ENCODE measurements at regions not wholly inside any gene's neighbourhood (a gene's known extent, or its start where the extent isn't known, plus 50 kb on each side); places are given as distances from the start of the nearest gene placed in this dataset.

- in situ Hi-C loops (cut with MboI), result no loop called here
- Histone ChIP-seq H3K4me3 (no peak overlapping the region), H3K9me2 (ENCODE audit: insufficient read depth) (no peaks in the 10 kb centered on the region), H3K4me2 (ENCODE audit: unreplicated experiment) (no peak overlapping the region), H3F3A (ENCODE audit: insufficient read depth) (no peaks in the 10 kb centered on the region), H3K9ac (no peak overlapping the region), H4K20me1 (ENCODE audit: insufficient read depth) (no peaks in the 10 kb centered on the region), H2AFZ (no peak overlapping the region), H3K9me3 (ENCODE audit: low read depth) (no peaks in the 10 kb centered on the region), H3K36me3 (ENCODE audit: low read depth) (no peaks in the 10 kb centered on the region), H3K27ac (no peak overlapping the region), H3K79me2 (ENCODE audit: insufficient read depth) (no peaks in the 10 kb centered on the region), H3K4me1 (ENCODE audit: insufficient read depth) (no peaks in the 10 kb centered on the region), H3K27me3 (replicated peaks; ENCODE audit: insufficient read depth) (no peaks in the 10 kb centered on the region)
- no peak for DNase-seq
- no peak for TF ChIP-seq EZH2phosphoT487 (IDR thresholded peaks at IDR 0.05; ENCODE audit: insufficient read depth, low read depth)
- 46 to 49% methylated on average over 4 of the region's 4 CpGs for WGBS, 2 experiments (ENCODE audit: low coverage in 1 of 2, low lambda C conversion rate in 2 of 2, missing lambda C conversion rate in 2 of 2)
Observed at GRCh38 chr15:95953032-95953431, 377.5 kb upstream of the NR2F2 start.

GRCh38 chr15:95957861-95958260 lies 372.6 kb upstream of the NR2F2 start:
- Histone ChIP-seq H3F3A (ENCODE audit: insufficient read depth) (no peaks in the 10 kb centered on the region), H3K27me3 (replicated peaks; ENCODE audit: insufficient read depth) (no peaks in the 10 kb centered on the region), H3K27ac (no peak overlapping the region), H3K9me2 (ENCODE audit: insufficient read depth) (no peaks in the 10 kb centered on the region), H3K4me1 (ENCODE audit: insufficient read depth) (no peaks in the 10 kb centered on the region), H3K36me3 (ENCODE audit: low read depth) (no peaks in the 10 kb centered on the region), H3K9ac (no peak overlapping the region), H3K4me2 (ENCODE audit: unreplicated experiment) (no peak overlapping the region), H2AFZ (no peak overlapping the region), H3K4me3 (no peak overlapping the region), H3K9me3 (ENCODE audit: low read depth) (no peaks in the 10 kb centered on the region), H4K20me1 (ENCODE audit: insufficient read depth) (no peaks in the 10 kb centered on the region), H3K79me2 (ENCODE audit: insufficient read depth) (no peaks in the 10 kb centered on the region)
- DNase-seq, result no peak
- TF ChIP-seq EZH2 (IDR thresholded peaks at IDR 0.05; ENCODE audit: insufficient read depth, poor library complexity, severe bottlenecking), result no peak
- TF ChIP-seq EZH2phosphoT487 (IDR thresholded peaks at IDR 0.05; ENCODE audit: insufficient read depth, low read depth), result no peak
- 20 to 27% methylated on average over 7 of the region's 7 CpGs for WGBS, 2 experiments (ENCODE audit: low coverage in 1 of 2, low lambda C conversion rate in 2 of 2, missing lambda C conversion rate in 2 of 2)
- in situ Hi-C loops (cut with MboI), result no loop called here

- no peaks in the 10 kb centered on the region for H3K27me3 ChIP-seq (replicated peaks; ENCODE audit: insufficient read depth)
- no peak overlapping the region for H2AFZ ChIP-seq
- H3K9me3 ChIP-seq (ENCODE audit: low read depth), result no peaks in the 10 kb centered on the region
- no peak overlapping the region for H3K4me3 ChIP-seq
- no peaks in the 10 kb centered on the region for H3F3A ChIP-seq (ENCODE audit: insufficient read depth)
- no peaks in the 10 kb centered on the region for H4K20me1 ChIP-seq (ENCODE audit: insufficient read depth)
- no peaks in the 10 kb centered on the region for H3K9me2 ChIP-seq (ENCODE audit: insufficient read depth)
- DNase-seq, result no peak
- in situ Hi-C loops (cut with MboI), result no loop called here
- no peaks in the 10 kb centered on the region for H3K79me2 ChIP-seq (ENCODE audit: insufficient read depth)
- no peaks in the 10 kb centered on the region for H3K36me3 ChIP-seq (ENCODE audit: low read depth)
- no peaks in the 10 kb centered on the region for H3K4me1 ChIP-seq (ENCODE audit: insufficient read depth)
- H3K27ac ChIP-seq, result no peak overlapping the region
- no peak overlapping the region for H3K4me2 ChIP-seq (ENCODE audit: unreplicated experiment)
- WGBS, 2 experiments (ENCODE audit: low coverage in 1 of 2, low lambda C conversion rate in 2 of 2, missing lambda C conversion rate in 2 of 2), result 16 to 18% methylated on average over 5 of the region's 5 CpGs
- TF ChIP-seq EZH2phosphoT487 (IDR thresholded peaks at IDR 0.05; ENCODE audit: insufficient read depth, low read depth), result no peak
- TF ChIP-seq EZH2 (IDR thresholded peaks at IDR 0.05; ENCODE audit: insufficient read depth, poor library complexity, severe bottlenecking), result no peak
- H3K9ac ChIP-seq, result no peak overlapping the region
Observed at GRCh38 chr15:95958382-95958781, 372.1 kb upstream of the NR2F2 start.

GRCh38 chr15:95968856-95969255 lies 361.6 kb upstream of the NR2F2 start:
- Histone ChIP-seq H3K4me2 (ENCODE audit: unreplicated experiment) (no peak overlapping the region), H3F3A (ENCODE audit: insufficient read depth) (peaks cover 18% of the 10 kb centered on the region), H3K9me2 (ENCODE audit: insufficient read depth) (no peaks in the 10 kb centered on the region), H2AFZ (no peak overlapping the region), H3K79me2 (ENCODE audit: insufficient read depth) (no peaks in the 10 kb centered on the region), H3K9me3 (ENCODE audit: low read depth) (no peaks in the 10 kb centered on the region), H3K27ac (no peak overlapping the region), H3K9ac (no peak overlapping the region), H3K4me1 (ENCODE audit: insufficient read depth) (peaks cover 9% of the 10 kb centered on the region), H3K27me3 (replicated peaks; ENCODE audit: insufficient read depth) (no peaks in the 10 kb centered on the region), H3K36me3 (ENCODE audit: low read depth) (no peaks in the 10 kb centered on the region), H4K20me1 (ENCODE audit: insufficient read depth) (no peaks in the 10 kb centered on the region), H3K4me3 (no peak overlapping the region)
- in situ Hi-C loops (cut with MboI), result no loop called here
- WGBS, 2 experiments (ENCODE audit: low coverage in 1 of 2, low lambda C conversion rate in 2 of 2, missing lambda C conversion rate in 2 of 2), result 68 to 79% methylated on average over 5 of the region's 5 CpGs
- TF ChIP-seq EZH2phosphoT487 (IDR thresholded peaks at IDR 0.05; ENCODE audit: insufficient read depth, low read depth), result no peak
- TF ChIP-seq EZH2 (IDR thresholded peaks at IDR 0.05; ENCODE audit: insufficient read depth, poor library complexity, severe bottlenecking), result no peak
- DNase-seq, result no peak

GRCh38 chr15:95970326-95970725 lies 360.2 kb upstream of the NR2F2 start:
- no peaks in the 10 kb centered on the region for H3K36me3 ChIP-seq (ENCODE audit: low read depth)
- WGBS, 2 experiments (ENCODE audit: low coverage in 1 of 2, low lambda C conversion rate in 2 of 2, missing lambda C conversion rate in 2 of 2), result 58 to 68% methylated on average over 3 of the region's 3 CpGs
- H2AFZ ChIP-seq, result no peak overlapping the region

More at GRCh38 chr15:95970326-95970725, 360.2 kb upstream of the NR2F2 start:
- peaks cover 18% of the 10 kb centered on the region for H3F3A ChIP-seq (ENCODE audit: insufficient read depth)
- no peak overlapping the region for H3K27ac ChIP-seq
- H3K9me3 ChIP-seq (ENCODE audit: low read depth), result no peaks in the 10 kb centered on the region
- H3K4me3 ChIP-seq, result no peak overlapping the region
- DNase-seq, result no peak
- no peaks in the 10 kb centered on the region for H3K9me2 ChIP-seq (ENCODE audit: insufficient read depth)
- H3K9ac ChIP-seq, result no peak overlapping the region
- no peaks in the 10 kb centered on the region for H4K20me1 ChIP-seq (ENCODE audit: insufficient read depth)
- no peaks in the 10 kb centered on the region for H3K27me3 ChIP-seq (replicated peaks; ENCODE audit: insufficient read depth)
- peaks cover 9% of the 10 kb centered on the region for H3K4me1 ChIP-seq (ENCODE audit: insufficient read depth)
- H3K79me2 ChIP-seq (ENCODE audit: insufficient read depth), result no peaks in the 10 kb centered on the region
- TF ChIP-seq EZH2 (IDR thresholded peaks at IDR 0.05; ENCODE audit: insufficient read depth, poor library complexity, severe bottlenecking) (no peak), EZH2phosphoT487 (IDR thresholded peaks at IDR 0.05; ENCODE audit: insufficient read depth, low read depth) (no peak)
- no peak overlapping the region for H3K4me2 ChIP-seq (ENCODE audit: unreplicated experiment)
- in situ Hi-C loops (cut with MboI), result no loop called here

Measured in GM23248 (cell line).